A673 (cell line): ENCODE measurements at regions not wholly inside any gene's neighbourhood (a gene's known extent, or its start where the extent isn't known, plus 50 kb on each side); places are given as distances from the start of the nearest gene placed in this dataset.

Source experiments
- BruUV-seq: library from RNA; stranded (reverse); fragments of 400-500 nt; replicated peaks from 2 replicates; lab custom pipeline; 2021; lab: Mats Ljungman, UMichigan
- CTCF ChIA-PET: fragments of 300-600 bp; sonication (Branson Sonifier 250); formaldehyde crosslinking; loops from one replicate; lab custom pipeline; 2022; ENCODE audit warnings: antibody characterized with exemption; lab: Charles Lee
- POLR2A ChIA-PET: fragments of 300-600 bp; sonication (Branson Sonifier 250); formaldehyde crosslinking; loops from one replicate; lab custom pipeline; 2022; ENCODE audit warnings: antibody characterized with exemption; ENCODE audit not compliant: low non-redundant PET; lab: Charles Lee
- DNase-seq: peaks from one replicate; pipeline ENCODE4 v3.0.0-alpha.2; 2015; ENCODE audit warnings: low spot score
- H3K27ac ChIP-seq: fragments of 200-600 bp; sonication (generic); 2 replicates; pipeline ENCODE4 v1.5.1; 2016; ENCODE audit warnings: mixed run types, low read depth, mild to moderate bottlenecking, mixed read lengths, antibody characterized with exemption, low read length; ENCODE audit not compliant: poor library complexity, severe bottlenecking
- H3K27me3 ChIP-seq: fragments of 200-600 bp; sonication (generic); replicated peaks from 2 replicates; pipeline ENCODE4 v1.6.1; 2017; ENCODE audit warnings: mixed run types, low read depth, mild to moderate bottlenecking, mixed read lengths, antibody characterized with exemption, low read length; ENCODE audit not compliant: insufficient read depth, poor library complexity
- H3K36me3 ChIP-seq: fragments of 200-600 bp; sonication (generic); 2 replicates; pipeline ENCODE4 v1.6.1; 2016; ENCODE audit warnings: mixed run types, mild to moderate bottlenecking, mixed read lengths, antibody characterized with exemption, low read length; ENCODE audit not compliant: insufficient read depth, poor library complexity, severe bottlenecking
- H3K4me1 ChIP-seq: fragments of 200-600 bp; sonication (generic); 2 replicates; pipeline ENCODE4 v1.6.1; 2017; ENCODE audit warnings: mixed run types, mild to moderate bottlenecking, mixed read lengths, antibody characterized with exemption, low read length; ENCODE audit not compliant: insufficient read depth, poor library complexity, severe bottlenecking
- H3K4me3 ChIP-seq: fragments of 200-600 bp; sonication (generic); 2 replicates; pipeline ENCODE4 v1.5.1; 2016; ENCODE audit warnings: low read depth, mixed run types, mild to moderate bottlenecking, mixed read lengths, low read length; ENCODE audit not compliant: poor library complexity, severe bottlenecking
- H3K9me3 ChIP-seq: fragments of 200-600 bp; sonication (generic); 2 replicates; pipeline ENCODE4 v1.6.1; 2016; ENCODE audit warnings: mixed run types, low read depth, mild to moderate bottlenecking, mixed read lengths, antibody characterized with exemption, low read length; ENCODE audit not compliant: poor library complexity, severe bottlenecking
- CTCF ChIP-seq: fragments of 300-800, 200-600 bp; sonication (generic); conservative IDR thresholded peaks from 2 replicates; pipeline ENCODE4 v1.5.1; 2017; ENCODE audit warnings: low read depth, mild to moderate bottlenecking, antibody characterized with exemption, low read length, moderate library complexity, mixed read lengths
- EZH2 ChIP-seq: fragments of 200-600 bp; sonication (generic); IDR thresholded peaks from 2 replicates; pipeline ENCODE4 v1.6.1; 2017; ENCODE audit warnings: borderline replicate concordance, low read depth, mild to moderate bottlenecking, mixed read lengths, antibody characterized with exemption, low read length; ENCODE audit not compliant: poor library complexity, severe bottlenecking
- intact Hi-C: fragments of 100-400 bp; cut with micrococcal nuclease; formaldehyde crosslinking; loops from one replicate; pipeline ENCODE4 v1.10.0; 2022; ENCODE audit not compliant: unreplicated experiment

DNA sequence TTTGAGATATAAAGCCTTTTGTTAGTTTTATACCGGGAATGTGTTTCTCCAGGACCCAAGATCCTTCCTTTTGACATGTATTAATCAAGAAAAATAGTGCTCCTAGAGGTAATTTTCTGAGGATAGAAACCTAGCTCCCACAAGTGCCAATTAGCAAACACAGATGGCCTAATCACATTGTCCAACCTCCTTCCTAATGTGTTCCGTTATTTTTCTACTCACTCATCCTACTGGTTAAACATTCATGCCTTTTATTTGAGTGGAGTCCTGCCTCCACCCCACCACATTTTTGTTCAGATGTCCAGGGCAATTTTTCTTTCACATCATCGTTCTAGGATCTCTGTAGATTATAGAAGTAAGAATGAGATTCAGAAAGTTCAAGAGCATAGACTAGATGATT, 610.0 kb upstream of the MBL2 start:
- BruUV-seq = no TSS peak
- TF ChIP-seq CTCF (no peak), EZH2 (no peak)
- H3K4me1 ChIP-seq = no peaks in the 10 kb centered on the region
- intact Hi-C loops = no loop called here
- no peak overlapping the region for H3K27ac ChIP-seq
- H3K36me3 ChIP-seq = no peaks in the 10 kb centered on the region
- no peaks in the 10 kb centered on the region for H3K27me3 ChIP-seq
- DNase-seq = no peak
- H3K4me3 ChIP-seq = no peak overlapping the region
- peaks cover 18% of the 10 kb centered on the region for H3K9me3 ChIP-seq
- POLR2A ChIA-PET = no interaction called here
- CTCF ChIA-PET = no interaction called here

GRCh38 chr10:53379956-53380355, 607.4 kb upstream of the MBL2 start:
- TF ChIP-seq EZH2 (no peak), CTCF (no peak)
- peaks cover 14% of the 10 kb centered on the region for H3K9me3 ChIP-seq
- no peaks in the 10 kb centered on the region for H3K36me3 ChIP-seq
- H3K27ac ChIP-seq = no peak overlapping the region
- no TSS peak for BruUV-seq
- no peaks in the 10 kb centered on the region for H3K4me1 ChIP-seq
- H3K4me3 ChIP-seq = no peak overlapping the region
- POLR2A ChIA-PET = no interaction called here
- intact Hi-C loops = no loop called here
- H3K27me3 ChIP-seq = no peaks in the 10 kb centered on the region
- DNase-seq = no peak
- CTCF ChIA-PET = no interaction called here

DNA sequence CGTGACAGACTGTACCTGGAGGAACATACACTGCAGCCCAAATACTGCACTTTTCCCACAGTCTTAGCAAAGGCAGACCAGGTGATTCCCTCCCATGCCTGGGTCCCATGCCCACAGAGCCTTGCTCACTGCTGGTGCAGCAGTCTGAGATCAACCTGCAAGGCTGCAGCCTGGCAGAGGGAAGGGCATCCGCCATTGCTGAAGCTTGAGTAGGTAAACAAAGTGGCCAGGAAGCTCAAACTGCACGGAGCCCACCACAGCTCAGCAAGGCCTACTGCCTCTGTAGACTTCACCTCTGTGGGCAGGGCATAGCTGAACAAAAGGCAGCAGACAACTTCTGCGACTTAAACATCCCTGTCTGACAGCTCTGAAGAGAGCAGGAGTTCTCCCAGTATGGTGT, 597.8 kb upstream of the MBL2 start:
- Histone ChIP-seq H3K9me3 (peaks cover 19% of the 10 kb centered on the region), H3K27me3 (no peaks in the 10 kb centered on the region), H3K36me3 (no peaks in the 10 kb centered on the region), H3K4me3 (no peak overlapping the region), H3K27ac (no peak overlapping the region), H3K4me1 (no peaks in the 10 kb centered on the region)
- no peak for DNase-seq
- no TSS peak for BruUV-seq
- ChIA-PET CTCF (no interaction called here), POLR2A (no interaction called here)
- intact Hi-C loops = no loop called here
- TF ChIP-seq EZH2 (no peak), CTCF (no peak)
